Adrenal gland (tissue), 9 donors: ENCODE measurements at regions not wholly inside any gene's neighbourhood (a gene's known extent, or its start where the extent isn't known, plus 50 kb on each side); places are given as distances from the start of the nearest gene placed in this dataset.

Experiments used
- DNase-seq, 7 donors: peaks; one replicate each; pipeline ENCODE4 v3.0.0-alpha.2; 2019 to 2020
- H3K27ac ChIP-seq, 5 donors: fragments of 200-600 bp; sonication (generic) in 4 of 5; 1 replicate in 3 of 5; 2 replicates in 2 of 5; pipeline versions ENCODE4 v1.5.1 to v1.8.0; 2016 to 2020; ENCODE audit warnings: mild to moderate bottlenecking in 1 of 5
- H3K27me3 ChIP-seq: fragments of 200-600 bp; 2 replicates; pipeline ENCODE4 v1.8.0; 2021
- H3K36me3 ChIP-seq, 2 donors: fragments of 200-600 bp; replicated peaks in 1 of 2; 1 replicate in 1 of 2; 2 replicates in 1 of 2; pipeline versions ENCODE4 v1.5.1 to v1.8.0; 2018 to 2022
- H3K4me1 ChIP-seq, 2 donors: fragments of 200-600 bp; replicated peaks in 1 of 2; 1 replicate in 1 of 2; 2 replicates in 1 of 2; pipeline versions ENCODE4 v1.5.1 to v1.8.0; 2018 to 2021
- H3K4me3 ChIP-seq, 4 donors: fragments of 200-600 bp; sonication (generic) in 3 of 4; one replicate each; pipeline ENCODE4 v1.5.1; 2016 to 2018
- H3K9me3 ChIP-seq, 3 donors: fragments of 200-600 bp; sonication (generic) in 1 of 3; replicated peaks in 1 of 3; 1 replicate in 2 of 3; 2 replicates in 1 of 3; pipeline versions ENCODE4 v1.5.1 to v1.8.0; 2016 to 2021
- POLR2A ChIP-seq, 2 donors: fragments of 450-650 bp; IDR thresholded peaks; one replicate each; pipeline ENCODE4 v1.6.1; 2017; ENCODE audit warnings: antibody characterized with exemption in 2 of 2, mild to moderate bottlenecking in 2 of 2, moderate library complexity in 1 of 2
- WGBS, 4 donors: extraction: QIAGEN DNeasy Blood & Tissue Kit in 2 of 4; methylation state at CpG; one replicate each; pipeline versions ENCODE4 v1.1.5 to v1.1.7; 2013 to 2017; 5-methylcytosine and 5-hydroxymethylcytosine counted together
- intact Hi-C, 2 donors: fragments of 100-400 bp; cut with DNase I; formaldehyde crosslinking; loops; one replicate each; pipeline versions ENCODE4 v1.14.1 to v1.15.0; 2022 to 2023
- TF ChIP-seq, protein P1 (sequence below), 6 experiments: fragments of 450-650 bp in 4 of 6; fragments of 200-600 bp in 2 of 6; sonication (generic) in 1 of 6; IDR thresholded peaks; 1 replicate in 5 of 6; 2 replicates in 1 of 6; pipeline versions ENCODE4 v1.5.1 to v1.8.0; 2016 to 2021; ENCODE audit warnings: antibody characterized with exemption in 6 of 6, mild to moderate bottlenecking in 2 of 6, moderate library complexity in 1 of 6
- donor health status: healthy with polysubstance abuse.
- donor health status: Bipolar disorder and iron deficiency.
- donor health status: DM: yes; HTN: yes; CAD: no.
- donor health status: DM: no; HTN: no; CAD: no.
- donor health status: DM: no; HTN: no; CAD: no.

- Histone ChIP-seq H3K4me3 (no peak overlapping the region), H3K9me3 (no peaks in the 10 kb centered on the region), H3K27me3 (no peaks in the 10 kb centered on the region), H3K36me3 (no peaks in the 10 kb centered on the region), H3K4me1 (no peaks in the 10 kb centered on the region), H3K27ac (no peak overlapping the region)
- 44 to 76% (median 69%) methylated on average over 1 of the region's 1 CpG for WGBS, 4 donors
- DNase-seq, result no peak
- TF ChIP-seq, protein P1, sequence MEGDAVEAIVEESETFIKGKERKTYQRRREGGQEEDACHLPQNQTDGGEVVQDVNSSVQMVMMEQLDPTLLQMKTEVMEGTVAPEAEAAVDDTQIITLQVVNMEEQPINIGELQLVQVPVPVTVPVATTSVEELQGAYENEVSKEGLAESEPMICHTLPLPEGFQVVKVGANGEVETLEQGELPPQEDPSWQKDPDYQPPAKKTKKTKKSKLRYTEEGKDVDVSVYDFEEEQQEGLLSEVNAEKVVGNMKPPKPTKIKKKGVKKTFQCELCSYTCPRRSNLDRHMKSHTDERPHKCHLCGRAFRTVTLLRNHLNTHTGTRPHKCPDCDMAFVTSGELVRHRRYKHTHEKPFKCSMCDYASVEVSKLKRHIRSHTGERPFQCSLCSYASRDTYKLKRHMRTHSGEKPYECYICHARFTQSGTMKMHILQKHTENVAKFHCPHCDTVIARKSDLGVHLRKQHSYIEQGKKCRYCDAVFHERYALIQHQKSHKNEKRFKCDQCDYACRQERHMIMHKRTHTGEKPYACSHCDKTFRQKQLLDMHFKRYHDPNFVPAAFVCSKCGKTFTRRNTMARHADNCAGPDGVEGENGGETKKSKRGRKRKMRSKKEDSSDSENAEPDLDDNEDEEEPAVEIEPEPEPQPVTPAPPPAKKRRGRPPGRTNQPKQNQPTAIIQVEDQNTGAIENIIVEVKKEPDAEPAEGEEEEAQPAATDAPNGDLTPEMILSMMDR (IDR thresholded peaks at IDR 0.05), result no peak
- TF ChIP-seq POLR2A (IDR thresholded peaks at IDR 0.05), result no peak
- intact Hi-C loops, result no loop called here
These were observed 218.4 kb downstream of the BCAT1 start for GRCh38 chr12:24730489-24730896.

DNA sequence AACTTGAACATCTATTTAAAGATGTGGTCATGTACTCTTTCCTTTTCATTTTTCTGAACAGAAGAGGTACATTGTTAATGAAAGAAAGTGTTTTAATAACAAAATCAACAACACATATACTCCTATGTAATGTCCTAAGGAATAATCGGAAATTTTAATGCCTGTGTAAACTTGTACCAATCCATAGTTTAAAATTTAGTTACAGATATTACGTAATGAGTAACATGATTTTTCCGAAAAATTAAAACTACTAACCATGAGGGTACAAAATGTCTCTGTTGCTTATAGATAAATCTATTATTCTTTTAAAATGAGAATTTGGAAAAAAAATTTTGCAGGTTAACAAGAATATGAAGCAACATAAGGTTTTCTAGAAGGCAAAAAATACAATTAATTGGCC lies 220.1 kb downstream of the BCAT1 start:
- intact Hi-C loops, result no loop called here
- no peaks in the 10 kb centered on the region for H3K27me3 ChIP-seq
- DNase-seq, result no peak
- H3K36me3 ChIP-seq, result no peaks in the 10 kb centered on the region
- H3K4me1 ChIP-seq, result no peaks in the 10 kb centered on the region
- 75 to 81% (median 77%) methylated on average over 3 of the region's 3 CpGs for WGBS, 4 donors
- no peak overlapping the region for H3K4me3 ChIP-seq
- H3K27ac ChIP-seq, result no peak overlapping the region
- TF ChIP-seq, protein P1 (IDR thresholded peaks at IDR 0.05), result no peak
- no peak for TF ChIP-seq POLR2A (IDR thresholded peaks at IDR 0.05)
- H3K9me3 ChIP-seq, result no peaks in the 10 kb centered on the region

DNA sequence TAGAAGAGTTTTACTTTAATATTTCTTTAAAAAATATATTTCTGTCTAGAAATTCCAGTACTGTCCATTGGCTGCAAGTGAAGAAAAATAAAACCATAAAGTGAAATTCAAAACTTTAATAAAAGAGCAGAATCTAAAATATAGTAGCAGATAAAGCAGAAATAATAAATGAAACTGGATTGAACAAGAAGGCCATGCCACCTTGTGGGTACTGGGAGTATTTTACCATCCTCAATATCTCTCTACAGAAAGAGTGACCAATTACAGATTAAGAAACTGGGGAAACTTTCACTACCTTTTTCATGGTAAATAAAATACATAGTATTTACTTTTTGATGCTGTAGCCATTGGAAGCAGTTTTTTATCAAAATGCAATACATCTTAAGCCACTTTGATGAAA lies 220.5 kb downstream of the BCAT1 start:
- DNase-seq, result no peak
- H3K27ac ChIP-seq, result no peak overlapping the region
- H3K9me3 ChIP-seq, result no peaks in the 10 kb centered on the region
- H3K27me3 ChIP-seq, result no peaks in the 10 kb centered on the region
- no peak overlapping the region for H3K4me3 ChIP-seq
- intact Hi-C loops, result no loop called here
- no peaks in the 10 kb centered on the region for H3K4me1 ChIP-seq
- H3K36me3 ChIP-seq, result no peaks in the 10 kb centered on the region
- TF ChIP-seq POLR2A (IDR thresholded peaks at IDR 0.05), result no peak
- TF ChIP-seq, protein P1 (IDR thresholded peaks at IDR 0.05), result peak in 4 of 6 experiments; percentile 28 to 52 (median 40)

DNA sequence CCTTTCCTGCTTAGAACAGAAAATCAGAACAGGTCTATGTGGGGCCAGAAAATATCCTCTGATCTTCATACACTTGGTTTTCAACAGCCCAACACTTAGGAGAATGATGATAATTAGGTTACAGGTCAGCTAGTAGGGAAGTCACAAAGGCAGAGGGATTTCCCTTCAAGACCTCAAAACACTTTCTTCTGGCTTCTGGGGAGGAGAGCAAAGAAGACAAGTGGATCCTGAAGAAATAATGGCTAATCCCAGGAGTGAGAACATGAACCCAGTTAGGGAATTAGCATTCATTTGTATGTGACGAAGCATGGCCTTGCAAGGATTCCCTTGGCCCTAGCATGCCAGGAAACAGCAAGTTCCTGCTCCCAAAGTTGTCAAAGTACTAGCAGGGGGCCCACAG lies 223.3 kb downstream of the BCAT1 start:
- no peaks in the 10 kb centered on the region for H3K36me3 ChIP-seq
- no peaks in the 10 kb centered on the region for H3K27me3 ChIP-seq
- H3K4me3 ChIP-seq, result no peak overlapping the region
- TF ChIP-seq, protein P1 (IDR thresholded peaks at IDR 0.05), result no peak
- no peak for TF ChIP-seq POLR2A (IDR thresholded peaks at IDR 0.05)
- no peak for DNase-seq
- no peak overlapping the region for H3K27ac ChIP-seq
- no peaks in the 10 kb centered on the region for H3K4me1 ChIP-seq
- no peaks in the 10 kb centered on the region for H3K9me3 ChIP-seq
- intact Hi-C loops, result no loop called here
- WGBS, 4 donors, result 72 to 91% (median 85%) methylated on average over 1 of the region's 1 CpG
